A204.1 (cell line): ENCODE measurements at regions not wholly inside any gene's neighbourhood (a gene's known extent, or its start where the extent isn't known, plus 50 kb on each side); places are given as distances from the start of the nearest gene placed in this dataset.

Experiments
- FAIRE-seq: peaks from 2 replicates; lab custom pipeline; 2012; peaks lifted over from hg19 to GRCh38; lab: Jason Lieb, UNC

- FAIRE-seq = no peak
Observed at GRCh38 chr10:78299851-78300468, 266.3 kb downstream of the RPS24 start.

GRCh38 chr10:78300526-78300925 lies 266.9 kb downstream of the RPS24 start:
- FAIRE-seq = no peak

- no peak for FAIRE-seq
Observed at GRCh38 chr10:78301481-78301880, 267.8 kb downstream of the RPS24 start.

- FAIRE-seq = no peak
Observed at GRCh38 chr10:78301891-78302738, 268.5 kb downstream of the RPS24 start.

GRCh38 chr10:78302739-78302988 lies 269.0 kb downstream of the RPS24 start:
- no peak for FAIRE-seq

- no peak for FAIRE-seq
Observed at GRCh38 chr10:78302989-78303854, 269.6 kb downstream of the RPS24 start.

GRCh38 chr10:78304091-78305045 lies 270.7 kb downstream of the RPS24 start:
- no peak for FAIRE-seq

GRCh38 chr10:78305311-78305710 lies 271.6 kb downstream of the RPS24 start:
- FAIRE-seq = no peak

GRCh38 chr10:78306358-78306757 lies 272.7 kb downstream of the RPS24 start:
- FAIRE-seq = no peak

- no peak for FAIRE-seq
Observed at GRCh38 chr10:78307576-78307975, 273.9 kb downstream of the RPS24 start.

- no peak for FAIRE-seq
Observed at GRCh38 chr10:78309536-78310237, 276.0 kb downstream of the RPS24 start.

- FAIRE-seq = no peak
Observed at GRCh38 chr10:78310481-78311080, 276.9 kb downstream of the RPS24 start.

- FAIRE-seq = no peak
Observed at GRCh38 chr10:78312197-78313047, 278.8 kb downstream of the RPS24 start.

GRCh38 chr10:78313048-78313381 lies 279.4 kb downstream of the RPS24 start:
- no peak for FAIRE-seq

GRCh38 chr10:78313636-78314035 lies 280.0 kb downstream of the RPS24 start:
- FAIRE-seq = no peak

- FAIRE-seq = no peak
Observed at GRCh38 chr10:78314651-78315050, 281.0 kb downstream of the RPS24 start.

- no peak for FAIRE-seq
Observed at GRCh38 chr10:78316451-78316931, 282.8 kb downstream of the RPS24 start.

GRCh38 chr10:78318305-78318704 lies 284.6 kb downstream of the RPS24 start:
- FAIRE-seq = no peak

- no peak for FAIRE-seq
Observed at GRCh38 chr10:78319371-78319770, 285.7 kb downstream of the RPS24 start.

- no peak for FAIRE-seq
Observed at GRCh38 chr10:78319841-78320240, 286.2 kb downstream of the RPS24 start.
